ENCODE measurements at regions not wholly inside any gene's neighbourhood (a gene's known extent, or its start where the extent isn't known, plus 50 kb on each side); places are given as distances from the start of the nearest gene placed in this dataset.
"Not testable (repeated sequence)": the region's sequence is repeated elsewhere in the genome, so short reads cannot be mapped to it uniquely, and the experiment has no call there.

DNA sequence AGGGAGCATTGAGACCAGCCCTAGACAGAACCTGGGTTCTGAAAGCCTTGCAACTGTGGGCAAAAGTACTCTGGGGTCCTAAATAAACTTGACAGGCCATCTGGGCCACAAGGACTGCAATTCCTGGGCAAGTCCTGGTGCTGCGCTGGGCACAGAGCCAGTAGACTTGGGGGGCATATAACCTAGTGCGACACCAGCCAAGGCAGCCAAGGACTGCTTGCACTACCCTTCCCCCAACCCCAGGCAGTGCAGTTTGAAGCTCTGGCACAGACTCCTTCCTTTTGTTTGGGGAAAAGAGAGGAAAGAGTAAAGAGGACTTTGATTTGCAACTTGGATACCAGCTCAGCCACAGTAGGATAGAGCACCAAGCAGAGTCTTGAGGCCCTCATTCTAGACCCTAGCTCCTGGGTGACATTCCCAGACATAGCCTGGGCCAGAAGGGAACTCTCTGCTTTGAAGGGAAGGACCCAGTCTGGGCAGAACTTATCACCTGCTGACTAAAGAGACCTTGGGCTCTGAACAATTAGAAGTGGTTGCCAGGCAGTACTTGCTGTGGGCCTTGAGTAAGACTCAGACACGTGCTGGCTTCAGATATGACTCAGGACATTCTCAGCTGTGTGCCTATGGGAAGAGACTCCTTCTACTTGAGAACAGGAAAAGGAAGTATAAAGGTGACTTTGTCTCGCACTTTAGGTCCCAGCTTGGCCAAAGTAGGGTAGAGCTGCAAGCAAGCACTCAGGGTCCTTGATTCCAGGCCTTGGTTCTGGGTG is 522.8 kb downstream of the GLUD2 start:
- Histone ChIP-seq H3K9me3 (ENCODE audit: low read depth) (no peaks in the 10 kb centered on the region), H3K36me3 (replicated peaks; ENCODE audit: insufficient read depth, low read depth) (no peaks in the 10 kb centered on the region), H3K27me3 (no peaks in the 10 kb centered on the region), H3K4me1 (ENCODE audit: insufficient read depth) (no peaks in the 10 kb centered on the region), H3K27ac (no peak overlapping the region), H4K20me1 (ENCODE audit: insufficient read depth, poor library complexity, severe bottlenecking) (no peaks in the 10 kb centered on the region), H3K4me2 (no peak overlapping the region), H3K79me2 (no peaks in the 10 kb centered on the region), H3K4me3 (no peak overlapping the region), H3K9me2 (replicated peaks; ENCODE audit: insufficient read depth) (no peaks in the 10 kb centered on the region), H2AFZ (no peak overlapping the region)
- WGBS (ENCODE audit: low lambda C conversion rate, missing lambda C conversion rate) = 77% methylated on average over 4 of the region's 4 CpGs
- no peak for DNase-seq (ENCODE audit: low spot score)
- TF ChIP-seq, protein P1, sequence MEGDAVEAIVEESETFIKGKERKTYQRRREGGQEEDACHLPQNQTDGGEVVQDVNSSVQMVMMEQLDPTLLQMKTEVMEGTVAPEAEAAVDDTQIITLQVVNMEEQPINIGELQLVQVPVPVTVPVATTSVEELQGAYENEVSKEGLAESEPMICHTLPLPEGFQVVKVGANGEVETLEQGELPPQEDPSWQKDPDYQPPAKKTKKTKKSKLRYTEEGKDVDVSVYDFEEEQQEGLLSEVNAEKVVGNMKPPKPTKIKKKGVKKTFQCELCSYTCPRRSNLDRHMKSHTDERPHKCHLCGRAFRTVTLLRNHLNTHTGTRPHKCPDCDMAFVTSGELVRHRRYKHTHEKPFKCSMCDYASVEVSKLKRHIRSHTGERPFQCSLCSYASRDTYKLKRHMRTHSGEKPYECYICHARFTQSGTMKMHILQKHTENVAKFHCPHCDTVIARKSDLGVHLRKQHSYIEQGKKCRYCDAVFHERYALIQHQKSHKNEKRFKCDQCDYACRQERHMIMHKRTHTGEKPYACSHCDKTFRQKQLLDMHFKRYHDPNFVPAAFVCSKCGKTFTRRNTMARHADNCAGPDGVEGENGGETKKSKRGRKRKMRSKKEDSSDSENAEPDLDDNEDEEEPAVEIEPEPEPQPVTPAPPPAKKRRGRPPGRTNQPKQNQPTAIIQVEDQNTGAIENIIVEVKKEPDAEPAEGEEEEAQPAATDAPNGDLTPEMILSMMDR (IDR thresholded peaks at IDR 0.05; ENCODE audit: poor library complexity) = no peak
- TF ChIP-seq EZH2phosphoT487 (IDR thresholded peaks at IDR 0.05; ENCODE audit: low read depth, severe bottlenecking, unreplicated experiment) (no peak), EZH2 (IDR thresholded peaks at IDR 0.05; ENCODE audit: borderline replicate concordance) (no peak)

DNA sequence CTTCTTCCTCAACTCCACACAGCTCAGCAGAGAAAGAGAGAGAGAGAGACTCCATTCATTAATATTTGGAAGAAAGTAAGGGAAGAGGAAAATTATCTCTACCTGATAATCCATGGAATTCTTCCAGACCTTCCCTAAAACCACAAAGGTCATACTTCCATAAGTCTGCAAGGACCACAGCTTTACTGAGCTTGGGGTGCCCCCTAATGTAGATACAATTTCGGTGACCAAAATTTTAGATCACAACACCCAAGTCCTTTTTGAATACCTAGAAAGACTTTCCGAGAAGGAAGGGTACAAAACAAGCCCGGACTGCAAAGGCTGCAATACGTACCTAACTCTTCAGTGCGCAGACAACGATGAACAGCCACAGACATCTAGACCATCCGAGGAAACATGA is 523.9 kb downstream of the GLUD2 start:
- Histone ChIP-seq H3K36me3 (replicated peaks; ENCODE audit: insufficient read depth, low read depth) (no peaks in the 10 kb centered on the region), H3K9me3 (ENCODE audit: low read depth) (no peaks in the 10 kb centered on the region), H4K20me1 (ENCODE audit: insufficient read depth, poor library complexity, severe bottlenecking) (no peaks in the 10 kb centered on the region), H3K4me2 (no peak overlapping the region), H3K27me3 (no peaks in the 10 kb centered on the region), H3K9me2 (replicated peaks; ENCODE audit: insufficient read depth) (no peaks in the 10 kb centered on the region), H3K79me2 (no peaks in the 10 kb centered on the region), H2AFZ (no peak overlapping the region), H3K4me3 (no peak overlapping the region), H3K4me1 (ENCODE audit: insufficient read depth) (no peaks in the 10 kb centered on the region), H3K27ac (no peak overlapping the region)
- TF ChIP-seq EZH2 (IDR thresholded peaks at IDR 0.05; ENCODE audit: borderline replicate concordance) = no peak
- DNase-seq (ENCODE audit: low spot score) = no peak
- WGBS (ENCODE audit: low lambda C conversion rate, missing lambda C conversion rate) = 80% methylated on average over 7 of the region's 7 CpGs

DNA sequence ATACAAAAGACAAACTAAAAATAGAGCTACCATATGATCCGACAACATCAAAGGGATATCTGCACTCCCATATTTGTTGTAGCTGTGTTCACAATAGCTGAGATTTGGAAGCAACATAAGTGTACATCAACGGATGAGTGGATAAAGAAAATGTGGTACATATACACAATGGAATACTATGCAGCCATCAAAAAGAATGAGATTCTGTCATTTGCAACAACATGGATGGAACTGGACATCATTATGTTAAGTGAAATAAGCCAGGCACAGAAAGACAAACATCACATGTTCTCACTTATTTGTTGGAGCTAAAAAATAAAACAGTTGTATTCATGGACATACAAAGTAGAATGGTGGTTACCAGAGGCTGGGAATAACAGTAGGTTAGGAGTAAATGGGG is 527.0 kb downstream of the GLUD2 start:
- H3K4me3 ChIP-seq; H3K4me2 ChIP-seq; H3K9me2 ChIP-seq (replicated peaks; ENCODE audit: insufficient read depth); H3K79me2 ChIP-seq; H3K4me1 ChIP-seq (ENCODE audit: insufficient read depth); H2AFZ ChIP-seq; DNase-seq (ENCODE audit: low spot score); H3K27ac ChIP-seq; H3K36me3 ChIP-seq (replicated peaks; ENCODE audit: insufficient read depth, low read depth); H4K20me1 ChIP-seq (ENCODE audit: insufficient read depth, poor library complexity, severe bottlenecking); H3K27me3 ChIP-seq; H3K9me3 ChIP-seq (ENCODE audit: low read depth): not testable (repeated sequence)
- 86% methylated on average over 2 of the region's 2 CpGs for WGBS (ENCODE audit: low lambda C conversion rate, missing lambda C conversion rate)

DNA sequence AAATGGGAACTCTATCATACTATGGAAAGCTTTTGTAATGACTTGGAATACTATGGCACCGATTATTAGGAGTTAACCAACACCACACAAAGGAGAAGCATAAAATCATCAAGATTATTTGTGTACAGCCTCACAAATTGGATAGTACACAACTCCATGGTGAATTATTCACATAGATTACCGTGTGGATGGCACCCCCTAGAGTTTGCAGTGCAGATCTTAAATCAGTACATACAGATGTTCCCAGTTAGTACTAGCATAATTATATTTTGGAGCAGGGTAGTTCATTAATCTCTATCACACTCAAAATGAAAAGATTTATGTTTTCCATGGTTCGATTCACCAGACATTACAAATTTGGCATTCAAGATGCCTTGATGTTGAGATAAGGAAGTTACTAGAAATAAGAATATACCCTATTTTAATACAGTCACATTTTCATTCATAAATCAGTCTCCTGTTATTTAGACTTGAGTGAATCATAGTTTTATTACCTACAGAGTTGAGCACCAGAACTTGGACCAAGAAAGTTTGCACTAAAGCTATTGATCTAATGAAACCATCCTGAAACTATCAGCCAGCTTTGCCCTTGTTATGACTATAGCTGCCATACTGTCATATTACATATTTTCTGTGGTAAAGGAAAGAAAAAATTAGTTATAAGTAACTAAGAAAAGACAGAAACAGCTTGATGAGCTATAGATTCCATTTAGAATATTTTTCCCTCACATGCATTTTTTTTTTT is 531.8 kb downstream of the GLUD2 start:
- no peaks in the 10 kb centered on the region for H3K9me2 ChIP-seq (replicated peaks; ENCODE audit: insufficient read depth)
- H3K79me2 ChIP-seq = no peaks in the 10 kb centered on the region
- H3K4me3 ChIP-seq = no peak overlapping the region
- DNase-seq (ENCODE audit: low spot score) = peak; percentile 29
- no peaks in the 10 kb centered on the region for H3K36me3 ChIP-seq (replicated peaks; ENCODE audit: insufficient read depth, low read depth)
- WGBS (ENCODE audit: low lambda C conversion rate, missing lambda C conversion rate) = 25% methylated on average over 3 of the region's 3 CpGs
- no peaks in the 10 kb centered on the region for H3K4me1 ChIP-seq (ENCODE audit: insufficient read depth)
- TF ChIP-seq, protein P1 (IDR thresholded peaks at IDR 0.05; ENCODE audit: poor library complexity) = peak; percentile 47
- no peak for TF ChIP-seq EZH2 (IDR thresholded peaks at IDR 0.05; ENCODE audit: borderline replicate concordance)
- no peaks in the 10 kb centered on the region for H3K27me3 ChIP-seq
- H4K20me1 ChIP-seq (ENCODE audit: insufficient read depth, poor library complexity, severe bottlenecking) = no peaks in the 10 kb centered on the region
- H3K9me3 ChIP-seq (ENCODE audit: low read depth) = no peaks in the 10 kb centered on the region
- H2AFZ ChIP-seq = no peak overlapping the region
- no peak overlapping the region for H3K27ac ChIP-seq
- no peak overlapping the region for H3K4me2 ChIP-seq

Data from hepatocyte (in vitro differentiated cells).